ENCODE measurements at regions not wholly inside any gene's neighbourhood (a gene's known extent, or its start where the extent isn't known, plus 50 kb on each side); places are given as distances from the start of the nearest gene placed in this dataset.
"Not testable (repeated sequence)": the region's sequence is repeated elsewhere in the genome, so short reads cannot be mapped to it uniquely, and the experiment has no call there.

DNA sequence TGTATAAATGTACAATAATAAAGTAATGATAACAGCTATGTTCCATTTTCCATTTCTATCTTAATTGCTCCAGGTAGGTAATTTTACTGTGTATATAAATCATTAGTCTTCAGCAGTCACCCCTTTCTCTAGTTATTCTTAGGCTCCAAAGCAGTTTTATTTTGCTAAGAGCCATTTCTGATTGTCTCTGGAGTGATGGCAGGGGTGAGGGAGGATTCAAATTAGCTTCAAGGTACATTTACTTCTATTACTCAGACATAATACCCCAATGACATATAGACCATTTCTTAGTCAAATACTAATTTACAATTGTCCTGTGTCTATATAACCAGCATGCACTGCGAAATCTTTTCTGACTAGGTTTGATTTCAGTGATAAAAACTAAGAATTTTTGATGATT lies 663.4 kb upstream of the PRMT6 start:
- no peak for FAIRE-seq

DNA sequence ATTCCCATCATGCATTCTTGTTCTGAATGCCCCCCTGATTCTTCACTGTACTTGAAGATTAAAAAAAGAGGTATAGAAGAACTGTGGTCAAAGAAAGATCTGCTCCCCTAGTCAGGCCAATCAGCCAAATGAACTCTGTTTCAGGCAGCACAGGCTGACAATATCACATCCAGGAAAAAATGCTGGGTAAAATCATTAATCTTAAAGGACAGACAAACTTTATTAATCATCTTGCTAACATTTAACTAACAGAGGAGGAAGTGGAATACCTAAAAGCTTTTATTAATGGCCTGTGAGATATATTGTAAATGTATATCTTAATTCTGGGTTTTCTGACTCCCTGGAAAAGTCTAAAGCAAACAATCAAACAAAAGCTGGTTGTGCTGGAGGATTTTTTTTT lies 660.5 kb upstream of the PRMT6 start:
- DNase-seq (no peak), ATAC-seq (peak; percentile 27 to 66 (median 50)), FAIRE-seq (no peak)
- TF ChIP-seq, protein P1, sequence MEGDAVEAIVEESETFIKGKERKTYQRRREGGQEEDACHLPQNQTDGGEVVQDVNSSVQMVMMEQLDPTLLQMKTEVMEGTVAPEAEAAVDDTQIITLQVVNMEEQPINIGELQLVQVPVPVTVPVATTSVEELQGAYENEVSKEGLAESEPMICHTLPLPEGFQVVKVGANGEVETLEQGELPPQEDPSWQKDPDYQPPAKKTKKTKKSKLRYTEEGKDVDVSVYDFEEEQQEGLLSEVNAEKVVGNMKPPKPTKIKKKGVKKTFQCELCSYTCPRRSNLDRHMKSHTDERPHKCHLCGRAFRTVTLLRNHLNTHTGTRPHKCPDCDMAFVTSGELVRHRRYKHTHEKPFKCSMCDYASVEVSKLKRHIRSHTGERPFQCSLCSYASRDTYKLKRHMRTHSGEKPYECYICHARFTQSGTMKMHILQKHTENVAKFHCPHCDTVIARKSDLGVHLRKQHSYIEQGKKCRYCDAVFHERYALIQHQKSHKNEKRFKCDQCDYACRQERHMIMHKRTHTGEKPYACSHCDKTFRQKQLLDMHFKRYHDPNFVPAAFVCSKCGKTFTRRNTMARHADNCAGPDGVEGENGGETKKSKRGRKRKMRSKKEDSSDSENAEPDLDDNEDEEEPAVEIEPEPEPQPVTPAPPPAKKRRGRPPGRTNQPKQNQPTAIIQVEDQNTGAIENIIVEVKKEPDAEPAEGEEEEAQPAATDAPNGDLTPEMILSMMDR (IDR thresholded peaks at IDR 0.05), result no peak
- no peak overlapping the region for H3K4me3 ChIP-seq
- no peaks in the 10 kb centered on the region for H3K9me3 ChIP-seq
- no peaks in the 10 kb centered on the region for H3K27me3 ChIP-seq
- peak overlapping the region in 3 of 4 donors; percentile 8 to 22 (median 13) for H3K27ac ChIP-seq
- intact Hi-C loops (cut with DNase I), result no loop called here
- H3K36me3 ChIP-seq, result no peaks in the 10 kb centered on the region
- peaks cover 0 to 7% (median 6%) of the 10 kb centered on the region in 3 donors for H3K4me1 ChIP-seq

More for the DNA sequence above, 663.4 kb upstream of the PRMT6 start:
- no peaks in the 10 kb centered on the region for H3K27me3 ChIP-seq
- 55 to 56% methylated on average over 1 of the region's 1 CpG for WGBS, 2 donors
- no peaks in the 10 kb centered on the region for H3K9me3 ChIP-seq
- H3K27ac ChIP-seq, result no peak overlapping the region
- DNase-seq, result no peak
- no peak for ATAC-seq
- peaks cover 0 to 7% (median 6%) of the 10 kb centered on the region in 3 donors for H3K4me1 ChIP-seq
- TF ChIP-seq, protein P1 (IDR thresholded peaks at IDR 0.05), result no peak
- H3K4me3 ChIP-seq, result no peak overlapping the region
- H3K36me3 ChIP-seq, result no peaks in the 10 kb centered on the region
- intact Hi-C loops (cut with DNase I), result no loop called here

DNA sequence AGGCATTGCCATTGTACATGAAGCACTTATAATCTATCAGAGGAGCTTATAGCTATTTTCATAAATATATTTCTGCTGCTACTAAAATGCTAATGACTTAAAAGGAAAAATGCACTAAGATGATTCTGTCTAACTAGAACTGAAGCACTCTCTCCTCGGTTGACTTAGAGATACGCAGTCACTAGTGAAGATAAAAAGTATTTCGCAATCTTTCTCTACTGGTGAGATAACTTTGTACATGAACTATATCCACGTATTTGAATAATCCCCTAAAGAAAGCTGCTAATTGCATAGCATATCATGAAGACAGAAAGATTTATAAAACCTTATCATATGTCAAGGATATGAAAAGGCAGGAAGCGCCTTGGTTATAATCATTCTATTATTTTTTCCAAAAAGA lies 658.1 kb upstream of the PRMT6 start:
- no peaks in the 10 kb centered on the region for H3K27me3 ChIP-seq
- TF ChIP-seq, protein P1 (IDR thresholded peaks at IDR 0.05), result no peak
- DNase-seq, result no peak
- H3K36me3 ChIP-seq, result no peaks in the 10 kb centered on the region
- H3K27ac ChIP-seq, result no peak overlapping the region
- H3K4me3 ChIP-seq, result no peak overlapping the region
- intact Hi-C loops (cut with DNase I), result no loop called here
- FAIRE-seq, result no peak
- 40 to 50% methylated on average over 5 of the region's 5 CpGs for WGBS, 2 donors
- no peak for ATAC-seq
- H3K4me1 ChIP-seq, result peaks cover 0 to 7% (median 6%) of the 10 kb centered on the region in 3 donors
- H3K9me3 ChIP-seq, result no peaks in the 10 kb centered on the region

DNA sequence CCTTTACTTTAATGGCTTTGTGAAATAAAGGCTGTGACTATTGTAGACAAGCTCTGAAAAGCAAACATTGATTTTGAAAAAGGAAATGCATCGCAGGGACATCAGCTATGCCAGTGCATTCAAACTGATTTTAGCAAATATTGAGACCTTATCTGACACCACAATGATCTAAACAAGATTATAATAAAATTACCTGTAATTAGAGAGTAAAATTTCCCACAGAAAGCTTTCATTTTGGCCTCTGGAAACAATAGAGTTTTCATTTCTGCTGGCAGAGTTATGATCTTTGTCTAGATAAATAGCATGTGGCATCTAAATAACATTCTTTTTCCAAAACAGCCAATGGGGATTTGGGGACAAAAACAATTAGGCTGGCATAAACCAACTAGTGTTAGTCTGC lies 650.4 kb upstream of the PRMT6 start:
- Histone ChIP-seq H3K27ac (no peak overlapping the region), H3K36me3 (no peaks in the 10 kb centered on the region), H3K9me3 (no peaks in the 10 kb centered on the region), H3K4me3 (no peak overlapping the region), H3K4me1 (no peaks in the 10 kb centered on the region), H3K27me3 (no peaks in the 10 kb centered on the region)
- DNase-seq, result no peak
- FAIRE-seq, result no peak
- ATAC-seq, result no peak
- TF ChIP-seq, protein P1 (IDR thresholded peaks at IDR 0.05), result no peak
- intact Hi-C loops (cut with DNase I), result no loop called here
- 17 to 24% methylated on average over 1 of the region's 1 CpG for WGBS, 2 donors

DNA sequence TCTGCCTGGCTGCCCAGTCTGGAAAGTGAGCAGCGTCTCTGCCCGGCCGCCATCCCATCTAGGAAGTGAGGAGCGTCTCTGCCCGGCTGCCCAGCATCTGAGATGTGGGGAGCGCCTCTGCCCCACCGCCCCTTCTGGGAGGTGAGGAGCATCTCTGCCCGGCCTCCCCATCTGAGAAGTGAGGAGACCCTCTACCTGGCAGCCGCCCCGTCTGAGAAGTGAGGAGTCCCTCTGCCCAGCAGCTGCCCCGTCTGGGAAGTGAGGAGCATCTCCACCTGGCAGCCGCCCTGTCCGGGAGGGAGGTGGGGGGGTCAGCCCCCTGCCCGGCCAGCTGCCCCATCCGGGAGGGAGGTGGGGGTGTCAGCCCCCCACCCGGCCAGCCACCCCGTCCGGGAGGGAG lies 644.2 kb upstream of the PRMT6 start:
- H3K9me3 ChIP-seq; H3K4me3 ChIP-seq; FAIRE-seq; H3K27ac ChIP-seq; H3K4me1 ChIP-seq; intact Hi-C loops (cut with DNase I); ATAC-seq; H3K27me3 ChIP-seq; H3K36me3 ChIP-seq: not testable (repeated sequence)
- peak in 1 of 6 donors; percentile 56 for DNase-seq
- 75 to 87% methylated on average over 13 to 18 of the region's 18 CpGs for WGBS, 2 donors

DNA sequence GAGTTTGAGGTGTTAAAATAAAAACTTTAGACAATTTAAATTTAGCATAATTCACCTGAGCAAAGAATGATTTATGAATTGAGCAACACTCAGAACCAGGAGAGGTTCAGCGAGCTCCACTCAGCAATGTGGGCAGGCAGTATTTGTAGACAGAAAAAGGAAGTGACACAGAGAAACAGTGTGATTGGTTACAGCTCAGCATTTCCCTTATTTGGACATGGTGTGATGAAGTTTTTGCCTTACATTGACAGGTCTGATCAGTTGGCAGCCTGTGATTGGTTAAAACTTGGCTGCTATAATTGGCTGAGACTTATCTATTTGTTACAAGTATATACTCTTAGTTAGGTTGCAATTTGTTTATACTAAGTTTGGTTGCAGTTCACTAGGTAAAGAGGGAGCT lies 621.2 kb upstream of the PRMT6 start:
- no peaks in the 10 kb centered on the region for H3K36me3 ChIP-seq
- no peak overlapping the region for H3K4me3 ChIP-seq
- no peak for ATAC-seq
- H3K27me3 ChIP-seq, result no peaks in the 10 kb centered on the region
- no peak for FAIRE-seq
- no peaks in the 10 kb centered on the region for H3K4me1 ChIP-seq
- TF ChIP-seq, protein P1 (IDR thresholded peaks at IDR 0.05), result no peak
- DNase-seq, result no peak
- 60 to 73% methylated on average over 1 of the region's 1 CpG for WGBS, 2 donors
- H3K9me3 ChIP-seq, result no peaks in the 10 kb centered on the region
- H3K27ac ChIP-seq, result no peak overlapping the region
- intact Hi-C loops (cut with DNase I), result no loop called here

Measured in pancreas (tissue), 10 donors.